GM03348 (cell line): ENCODE measurements at regions not wholly inside any gene's neighbourhood (a gene's known extent, or its start where the extent isn't known, plus 50 kb on each side); places are given as distances from the start of the nearest gene placed in this dataset.

Experiments
- DNase-seq: peaks from one replicate; pipeline ENCODE4 v3.0.0; 2012; ENCODE audit warnings: low spot score

DNA sequence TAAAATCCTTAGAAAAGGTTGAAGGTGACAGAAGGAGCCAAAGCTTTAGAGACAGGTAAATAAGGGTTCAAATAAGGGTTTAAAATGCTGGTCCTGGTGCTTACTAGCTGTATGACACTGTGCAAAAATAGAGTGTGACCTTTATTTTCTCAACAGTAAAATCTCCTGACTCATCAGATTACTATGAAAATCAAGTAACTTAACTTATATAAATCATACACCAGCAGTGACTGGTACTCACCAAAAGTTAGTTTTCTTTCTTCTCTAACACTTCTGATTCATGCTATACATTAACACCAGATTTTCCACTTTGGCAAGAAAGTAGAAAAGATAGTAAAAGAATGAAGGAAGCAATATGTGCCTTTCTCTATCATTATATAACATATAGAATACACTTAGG lies 205.9 kb upstream of the GBE1 start:
- no peak for DNase-seq

DNA sequence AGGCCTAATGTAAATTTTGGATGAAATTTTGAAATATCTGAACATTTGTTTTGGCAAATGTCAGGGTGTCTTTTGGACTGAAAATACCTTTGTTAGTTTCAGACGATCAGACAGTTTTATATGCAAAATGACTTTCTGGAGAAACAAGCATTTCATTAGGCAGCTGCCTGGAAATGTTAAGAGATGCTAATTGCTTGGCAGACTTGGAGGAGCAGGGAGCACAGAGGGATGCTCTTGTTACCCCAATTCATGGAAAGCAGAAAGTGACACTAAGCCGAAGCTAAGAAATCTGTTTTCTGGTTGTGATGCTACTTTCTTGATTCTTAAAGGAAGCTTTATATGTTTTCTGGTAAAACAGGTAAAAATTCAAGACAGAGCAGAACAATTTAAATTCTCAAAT lies 204.3 kb upstream of the GBE1 start:
- no peak for DNase-seq

DNA sequence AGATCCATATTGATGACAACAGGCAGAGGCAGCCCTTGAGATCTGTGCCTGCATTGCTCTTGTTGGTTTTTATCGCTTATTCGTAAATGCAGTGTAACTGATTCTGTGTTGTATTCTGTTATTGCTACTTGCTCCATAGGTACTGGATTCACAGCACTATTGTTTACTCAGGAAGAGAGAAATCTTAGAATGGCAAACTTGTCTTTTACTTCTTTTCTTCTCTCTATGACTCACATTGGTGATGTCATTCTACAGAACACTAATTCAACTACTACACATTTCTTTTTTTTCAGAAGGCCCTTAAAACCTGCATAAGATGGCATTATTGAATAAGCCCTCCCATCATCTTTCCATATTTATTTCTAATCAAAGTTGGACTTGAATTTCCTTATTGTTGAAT lies 201.0 kb upstream of the GBE1 start:
- DNase-seq = no peak

DNA sequence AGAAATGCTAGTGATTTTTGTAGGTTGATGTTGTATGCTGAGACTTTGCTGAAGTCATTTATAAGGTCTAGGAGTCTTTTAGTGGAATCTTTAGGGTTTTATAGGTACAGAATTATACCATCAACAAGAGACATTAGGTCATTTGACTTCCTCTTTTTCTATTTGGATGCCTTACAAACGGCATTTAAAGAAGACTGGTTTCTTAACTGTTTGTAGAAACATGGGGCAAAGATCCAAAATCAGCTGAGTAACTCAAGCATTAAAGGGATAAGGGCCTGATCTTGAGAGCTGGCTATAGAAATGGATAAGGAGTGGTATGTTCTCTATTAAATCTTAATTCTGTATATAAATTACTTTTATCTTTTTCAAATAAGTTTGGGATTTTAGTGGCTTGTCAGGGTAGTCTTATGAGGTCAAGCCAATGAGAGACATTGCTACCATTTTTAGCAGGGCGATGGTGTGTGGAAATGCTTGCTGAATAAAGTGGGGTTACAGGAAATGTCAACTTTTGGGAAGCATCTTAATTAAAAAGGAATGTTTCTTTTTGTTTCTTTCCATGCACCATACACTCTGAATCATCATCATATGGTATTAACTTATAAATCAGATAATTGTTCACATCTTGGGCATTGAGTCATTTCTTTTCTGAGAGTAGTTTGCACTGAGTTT lies 197.7 kb upstream of the GBE1 start:
- DNase-seq = no peak

DNA sequence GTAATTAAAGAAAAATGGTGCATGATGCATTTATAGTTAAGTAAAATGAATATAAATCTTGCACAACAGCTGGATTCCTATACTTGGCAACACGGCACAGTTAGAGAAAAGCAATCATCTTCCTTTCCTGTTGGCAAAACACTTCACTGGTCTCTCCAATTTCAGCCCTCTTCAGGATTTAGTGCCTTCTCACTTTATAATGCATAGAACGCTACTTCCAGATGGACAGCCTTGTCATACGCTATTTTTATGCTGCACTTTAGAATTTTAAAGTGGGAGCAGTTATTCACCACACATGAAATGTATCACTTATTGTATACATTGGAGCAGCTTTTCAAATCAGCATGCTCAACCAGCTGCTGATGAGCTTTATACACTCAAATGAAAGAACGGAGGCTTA lies 194.4 kb upstream of the GBE1 start:
- no peak for DNase-seq

DNA sequence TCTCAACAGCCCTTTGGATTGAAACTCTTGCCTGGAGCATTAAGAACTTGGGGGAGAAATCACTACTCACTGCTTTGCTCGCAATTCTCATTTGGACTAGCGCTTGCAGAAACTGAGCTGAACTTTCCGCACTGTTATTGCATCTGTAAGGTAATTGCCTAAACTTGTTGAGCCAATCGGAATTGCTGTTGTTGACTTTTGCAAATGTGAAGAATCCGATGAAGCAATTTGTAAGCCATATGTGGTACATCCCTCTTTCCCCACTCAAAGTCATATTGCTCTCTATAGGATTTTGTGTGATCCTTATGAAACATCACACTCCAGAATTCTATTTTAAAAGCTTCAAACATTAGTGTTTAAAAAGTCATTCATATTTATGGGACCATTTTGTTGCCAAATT lies 191.7 kb upstream of the GBE1 start:
- no peak for DNase-seq

DNA sequence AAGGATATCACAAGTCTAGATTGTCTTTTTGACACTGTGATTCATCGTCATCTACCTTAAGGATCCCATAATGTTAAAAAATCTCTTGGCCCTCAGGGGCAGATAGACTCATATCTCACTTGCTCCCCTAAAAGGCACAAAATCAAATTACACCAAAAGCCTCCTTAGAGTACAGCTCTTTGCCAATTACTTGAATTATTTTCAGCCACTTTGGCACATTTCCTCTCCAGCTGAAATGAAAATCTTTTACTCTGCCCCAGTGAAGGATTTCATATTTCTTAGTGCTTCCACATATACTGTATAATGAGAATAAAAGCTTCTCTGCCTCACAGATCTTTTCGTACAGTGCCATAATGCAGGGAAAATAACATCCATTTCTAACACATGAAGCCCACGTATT lies 190.7 kb upstream of the GBE1 start:
- no peak for DNase-seq

DNA sequence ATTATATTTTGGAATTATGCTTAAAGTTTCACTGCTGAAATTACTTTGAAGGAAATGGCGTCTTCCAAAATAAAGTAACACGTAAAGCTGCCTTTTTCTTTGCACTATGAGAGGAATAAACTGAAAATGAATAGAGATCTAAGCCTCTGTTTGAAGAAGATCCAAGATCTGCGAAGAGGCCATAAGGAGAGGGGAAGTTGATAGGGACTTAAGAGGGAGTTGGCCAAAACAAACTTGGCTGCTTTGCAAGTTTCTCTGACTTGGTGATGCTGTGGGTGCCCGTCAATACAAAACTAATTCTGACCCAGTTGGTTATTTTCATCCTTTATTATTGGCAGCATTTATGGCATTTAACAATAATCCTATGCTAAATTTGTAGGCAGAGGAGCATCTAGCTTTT lies 190.2 kb upstream of the GBE1 start:
- no peak for DNase-seq

DNA sequence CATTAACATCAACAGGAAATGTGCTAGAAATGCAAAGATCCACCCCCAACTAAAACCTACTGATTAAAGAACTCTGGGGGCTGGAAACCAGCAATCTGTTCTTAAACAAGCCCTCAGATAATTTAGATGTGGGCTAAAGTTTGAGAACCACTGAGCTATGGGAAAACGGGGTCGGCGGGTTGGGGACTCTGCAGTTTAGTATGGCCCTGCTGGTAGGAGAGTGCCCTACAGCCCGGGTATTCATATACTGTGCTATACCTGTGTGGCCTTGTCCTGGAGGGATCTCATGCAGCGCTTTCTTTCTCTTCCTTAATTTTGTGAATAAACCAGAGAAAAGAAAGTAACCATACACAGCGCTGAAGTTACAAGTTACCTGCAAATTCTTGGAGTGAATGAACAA lies 189.7 kb upstream of the GBE1 start:
- no peak for DNase-seq

DNA sequence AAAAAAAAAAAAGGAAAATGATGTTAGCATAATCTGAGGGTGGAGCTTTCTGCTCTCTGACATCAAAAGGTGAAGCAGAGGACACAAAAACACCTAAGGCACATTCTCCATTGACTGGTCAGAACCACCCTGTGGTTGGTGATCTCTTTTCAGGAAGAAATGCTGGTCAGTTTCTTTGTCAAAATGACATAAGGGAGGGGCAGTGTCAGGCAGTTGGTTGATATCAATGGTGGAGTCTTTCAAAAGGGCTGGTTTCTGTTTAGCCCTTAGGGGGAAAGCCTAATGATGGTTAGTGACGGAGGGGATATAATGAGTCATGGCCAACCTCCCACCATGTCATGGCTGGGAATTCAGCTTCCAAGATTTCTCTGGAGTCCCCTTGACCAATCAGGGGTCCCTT lies 185.9 kb upstream of the GBE1 start:
- DNase-seq = no peak

DNA sequence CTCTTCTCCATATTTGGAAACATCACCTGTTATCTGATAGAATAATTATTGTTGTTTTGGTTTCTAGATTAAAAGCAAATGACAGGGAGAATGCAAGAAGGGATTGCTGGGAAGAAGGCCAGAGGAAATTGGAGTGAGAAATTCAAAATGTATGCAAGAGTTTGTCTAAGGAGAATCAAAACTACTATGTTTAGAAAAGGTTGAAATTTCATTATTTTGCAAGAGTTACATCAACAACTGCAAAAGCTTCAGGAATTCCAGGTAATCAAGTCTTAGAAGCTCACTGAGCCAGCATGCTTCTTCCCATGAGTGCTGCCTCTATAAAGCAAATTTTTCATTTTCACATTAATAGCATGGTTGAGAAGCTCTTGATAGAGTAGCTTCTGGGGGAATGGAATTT lies 177.2 kb upstream of the GBE1 start:
- DNase-seq = no peak

DNA sequence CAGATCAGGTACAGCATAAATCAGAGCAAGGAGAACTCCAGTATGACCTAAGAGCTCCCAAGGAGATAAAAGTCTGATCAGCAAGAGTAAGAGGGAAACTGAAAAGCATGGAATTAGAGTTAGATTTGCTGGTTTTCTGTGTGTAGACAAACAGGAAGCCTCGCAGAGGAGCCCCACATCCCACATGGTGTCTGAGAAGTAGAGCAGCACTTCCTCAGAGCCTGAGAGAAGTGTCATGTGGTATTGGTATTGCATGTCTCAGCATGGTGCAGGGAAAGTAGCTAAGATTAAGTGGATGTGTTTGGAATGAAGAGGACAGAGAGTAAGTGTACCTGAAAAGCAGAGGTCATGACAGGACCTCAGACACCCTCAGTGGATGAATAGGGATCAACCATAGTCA lies 175.4 kb upstream of the GBE1 start:
- DNase-seq = no peak

DNA sequence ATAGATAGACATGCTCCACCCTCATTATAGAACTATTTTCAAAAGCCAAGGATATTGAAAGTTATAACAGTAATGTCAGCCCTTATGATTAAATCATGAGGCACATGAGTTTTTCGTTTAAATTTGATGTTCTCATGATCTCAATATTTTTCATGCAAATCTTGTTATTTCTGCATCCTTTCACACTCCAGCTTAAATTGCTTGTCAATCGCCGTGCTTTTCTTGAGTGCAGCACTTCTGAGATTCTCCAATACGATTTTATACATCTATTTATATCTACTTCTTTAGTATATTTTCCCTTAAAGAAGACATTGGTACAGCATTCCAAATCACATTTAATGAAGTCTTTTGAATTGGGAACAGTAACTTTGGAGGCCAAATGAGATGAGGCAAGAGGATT lies 171.2 kb upstream of the GBE1 start:
- DNase-seq = no peak

DNA sequence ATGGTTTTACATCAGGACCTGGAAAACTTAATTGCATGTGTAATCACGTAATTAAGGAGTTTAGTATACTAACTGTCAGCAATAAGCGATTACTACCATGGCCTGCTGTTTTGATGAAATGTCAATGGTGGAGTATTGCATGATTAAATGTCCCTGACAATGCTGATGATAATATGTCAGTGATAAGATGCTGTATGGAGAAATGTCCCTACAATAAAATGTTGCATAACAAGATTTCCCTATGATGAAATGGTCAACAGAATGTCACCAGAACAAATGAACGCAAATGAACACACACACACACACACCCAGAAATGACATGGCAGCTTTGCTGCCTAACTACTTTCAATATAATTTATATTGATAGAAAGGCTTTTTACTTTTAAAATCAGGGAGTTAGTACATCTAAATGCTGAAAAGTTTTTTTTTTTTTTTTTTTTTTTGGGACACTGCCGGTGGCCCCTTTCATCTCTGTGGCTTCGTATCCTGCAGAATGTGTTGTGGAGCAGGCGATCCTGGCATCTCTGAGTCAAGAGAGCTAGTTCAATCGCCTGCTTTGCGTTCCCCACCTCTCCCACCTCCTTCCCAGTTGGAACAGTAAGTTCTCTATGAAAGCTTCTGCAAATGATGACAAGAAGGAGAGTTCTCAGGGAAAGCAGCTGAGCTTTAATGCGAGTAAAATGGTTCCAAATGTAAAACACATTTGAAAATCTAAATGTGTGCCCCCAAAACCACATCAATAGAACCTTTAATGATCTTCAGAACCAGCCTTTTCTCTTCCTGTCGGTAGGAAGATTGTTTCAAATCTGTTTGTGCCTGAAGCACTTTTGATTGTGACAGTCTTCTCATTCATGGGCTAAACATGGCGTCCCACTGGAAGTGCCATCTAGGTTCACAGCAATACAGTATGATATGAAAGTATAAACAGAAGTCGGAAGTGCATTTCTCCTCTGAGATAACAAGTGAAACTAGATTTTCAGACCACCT lies 170.1 kb upstream of the GBE1 start:
- DNase-seq = no peak

DNA sequence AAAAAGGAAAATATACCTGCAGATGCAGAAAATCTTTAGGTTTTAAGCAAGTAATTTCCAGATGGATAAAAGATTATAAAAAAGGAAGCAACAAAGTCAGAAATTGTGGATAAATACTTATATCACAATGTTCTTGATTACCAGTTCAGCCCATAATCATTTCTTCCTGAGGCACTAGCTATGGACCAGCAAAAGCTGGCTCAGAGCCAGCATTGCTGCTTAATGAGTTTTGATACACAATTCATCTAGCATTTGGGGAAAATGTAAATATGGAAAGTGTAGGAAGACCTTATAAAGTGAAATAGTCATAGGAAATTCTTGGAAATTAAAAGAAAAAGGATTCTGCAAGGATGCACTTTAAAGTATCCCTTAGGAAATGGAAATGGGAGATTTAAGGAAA lies 168.3 kb upstream of the GBE1 start:
- no peak for DNase-seq

DNA sequence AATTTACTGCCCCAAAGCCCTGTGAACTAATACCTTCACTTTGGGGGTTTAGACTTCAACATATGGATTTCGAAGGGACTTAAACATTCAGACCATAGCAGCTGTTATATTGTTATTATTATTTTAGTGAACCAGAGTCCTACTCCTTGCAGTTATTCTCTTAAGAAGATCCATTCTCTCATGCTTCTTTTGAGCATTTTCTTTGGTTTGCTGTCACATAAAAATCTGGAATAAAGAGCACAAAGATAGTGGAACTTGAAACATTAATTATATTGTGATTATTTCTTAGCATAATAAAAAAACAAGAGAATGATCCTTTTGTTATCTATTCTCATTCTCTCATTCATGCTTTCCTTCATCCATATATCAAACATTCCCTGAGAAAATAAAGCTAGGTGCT lies 166.4 kb upstream of the GBE1 start:
- no peak for DNase-seq

DNA sequence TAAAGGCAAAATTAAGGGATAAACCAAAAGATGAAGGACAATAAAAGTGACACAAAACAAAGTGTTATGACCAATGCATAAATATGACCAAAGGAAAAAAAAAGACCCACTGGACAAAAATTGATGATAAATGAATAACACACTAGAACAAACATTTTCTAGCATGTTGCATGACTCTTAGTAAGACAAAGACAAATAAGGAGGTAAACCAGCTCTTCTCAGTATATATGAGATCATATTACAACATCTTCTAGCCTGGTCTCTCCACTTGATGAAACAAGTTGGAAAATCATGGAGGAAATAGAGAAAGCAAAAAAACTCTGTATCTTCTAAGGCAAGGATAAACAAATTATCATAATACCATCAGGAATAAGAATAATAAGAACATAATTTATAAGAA lies 163.9 kb upstream of the GBE1 start:
- no peak for DNase-seq

DNA sequence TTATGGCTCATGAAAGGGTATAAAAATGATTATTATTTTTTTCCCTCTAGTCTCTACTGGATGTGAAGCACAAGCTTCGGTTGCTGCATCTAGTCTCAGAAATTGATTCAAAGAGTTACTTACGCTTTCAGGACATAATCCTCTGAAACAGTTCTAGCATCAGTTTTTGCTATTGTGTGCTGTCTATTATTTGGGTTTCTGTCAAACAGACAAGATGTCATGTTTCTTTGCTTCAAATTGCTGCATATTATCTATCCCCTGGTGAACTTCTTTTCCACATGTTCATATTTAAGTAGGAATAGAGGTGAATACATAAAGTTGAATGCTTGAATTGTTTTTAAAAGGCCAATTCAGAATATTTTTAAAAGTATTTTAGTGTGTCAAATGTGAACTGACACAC lies 161.6 kb upstream of the GBE1 start:
- no peak for DNase-seq

DNA sequence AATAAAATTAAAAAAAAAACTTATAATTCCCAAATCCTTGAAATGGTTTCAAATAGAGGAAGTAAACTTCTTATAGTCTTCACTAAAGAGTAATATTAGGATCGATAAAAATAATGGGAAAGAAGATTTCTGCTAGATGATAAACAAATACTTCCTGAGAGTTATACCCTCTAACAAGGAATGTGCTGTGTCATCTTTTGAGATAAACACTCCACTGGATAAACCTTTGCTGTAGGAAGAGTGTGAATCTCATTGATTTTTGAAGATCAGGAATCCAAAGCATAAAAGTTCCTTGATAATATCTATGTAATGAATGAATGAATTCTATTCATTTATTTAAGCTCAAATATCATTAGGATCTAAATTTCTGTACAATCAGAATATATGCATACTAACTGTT lies 161.0 kb upstream of the GBE1 start:
- no peak for DNase-seq

DNA sequence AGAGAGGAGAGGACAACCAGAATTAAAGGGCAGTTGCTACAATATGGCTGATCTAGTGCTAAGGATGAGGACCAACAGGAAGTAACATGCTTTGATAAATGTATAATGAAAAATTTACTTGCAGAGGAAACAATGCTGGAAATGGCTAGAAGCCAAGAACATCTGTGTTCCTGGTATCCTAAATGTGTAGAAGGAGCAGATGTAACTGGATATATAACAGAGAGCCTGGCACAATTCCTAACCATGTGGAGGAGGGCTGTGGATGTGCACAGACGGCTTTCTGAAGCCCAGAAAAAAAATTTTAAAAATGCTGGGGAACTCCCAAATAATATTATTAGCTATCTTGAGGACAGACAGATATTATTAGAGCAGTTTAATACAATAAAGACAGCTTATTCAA lies 159.4 kb upstream of the GBE1 start:
- no peak for DNase-seq

DNA sequence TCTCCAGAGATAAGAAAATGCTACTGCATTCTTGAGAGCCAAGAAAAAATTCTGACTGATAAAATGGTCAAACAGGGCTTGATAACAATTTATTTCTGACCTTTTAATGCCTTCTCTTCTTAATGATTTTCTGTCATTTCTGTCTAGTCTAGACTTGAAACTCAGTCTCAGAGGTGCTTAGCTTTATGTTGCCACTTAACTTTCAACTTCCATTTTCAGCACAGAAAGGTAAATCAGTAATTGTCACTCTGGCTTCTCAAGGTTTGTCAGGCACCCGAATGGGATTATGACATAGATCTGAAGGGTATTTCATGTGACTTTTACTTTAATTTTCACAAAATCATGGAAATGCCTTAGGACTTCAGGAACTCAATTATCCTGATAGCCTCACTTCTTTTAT lies 155.4 kb upstream of the GBE1 start:
- no peak for DNase-seq

DNA sequence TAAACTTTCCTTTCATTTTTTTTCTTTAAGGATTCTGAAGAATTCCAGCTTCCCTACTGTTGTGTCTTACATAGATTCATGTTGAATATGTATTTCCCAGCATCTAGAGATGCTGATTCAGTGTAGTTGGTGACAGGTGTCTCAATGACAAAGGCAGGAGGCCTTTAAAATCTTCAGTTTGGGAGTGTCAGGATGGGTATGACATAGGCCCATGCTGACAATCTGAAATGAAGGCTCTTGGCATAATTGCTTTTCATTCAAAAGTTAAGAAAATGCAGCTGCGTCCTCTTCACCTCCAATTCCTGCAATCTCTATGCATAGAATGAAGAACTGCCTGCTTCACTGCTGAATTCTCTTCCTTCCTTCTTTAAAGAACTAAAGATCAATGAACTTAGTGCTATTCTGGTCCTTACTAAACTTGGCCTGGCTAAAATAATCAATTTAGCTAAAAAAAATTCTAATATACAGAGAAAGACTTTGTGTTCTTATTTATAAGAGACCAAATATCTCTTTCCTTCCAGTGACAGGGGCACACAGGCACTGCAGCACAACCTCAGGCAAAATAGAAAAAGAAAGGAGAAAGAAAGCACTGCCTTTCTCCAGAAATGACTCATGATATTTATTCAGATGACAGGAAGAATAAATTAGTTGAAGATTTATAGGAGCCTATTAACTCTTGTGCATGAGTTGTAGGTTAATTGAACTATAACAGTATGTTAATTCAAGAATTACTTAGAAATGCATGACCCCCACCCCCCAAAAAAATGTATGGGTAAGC lies 152.6 kb upstream of the GBE1 start:
- DNase-seq = no peak

DNA sequence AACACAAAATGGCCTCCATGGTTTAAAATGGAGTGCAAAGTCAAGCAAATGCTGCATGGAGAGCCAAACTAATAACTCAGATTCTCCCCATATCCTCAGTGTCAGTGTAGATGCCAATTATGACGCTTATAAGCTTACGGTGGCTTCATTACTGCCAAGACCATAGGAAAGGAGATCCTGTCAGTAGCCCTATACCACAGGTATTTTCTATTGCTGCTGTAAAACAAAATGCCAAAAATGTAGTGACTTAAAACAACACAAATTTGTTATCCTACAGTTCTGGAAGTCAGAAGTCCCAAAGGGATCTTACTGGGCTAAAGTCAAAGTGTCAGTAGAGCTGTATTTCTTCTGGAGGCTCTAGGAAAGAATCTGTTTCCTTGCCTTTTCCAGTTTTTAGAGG lies 149.8 kb upstream of the GBE1 start:
- DNase-seq = no peak
